ENCODE measurements at regions not wholly inside any gene's neighbourhood (a gene's known extent, or its start where the extent isn't known, plus 50 kb on each side); places are given as distances from the start of the nearest gene placed in this dataset.

DNA sequence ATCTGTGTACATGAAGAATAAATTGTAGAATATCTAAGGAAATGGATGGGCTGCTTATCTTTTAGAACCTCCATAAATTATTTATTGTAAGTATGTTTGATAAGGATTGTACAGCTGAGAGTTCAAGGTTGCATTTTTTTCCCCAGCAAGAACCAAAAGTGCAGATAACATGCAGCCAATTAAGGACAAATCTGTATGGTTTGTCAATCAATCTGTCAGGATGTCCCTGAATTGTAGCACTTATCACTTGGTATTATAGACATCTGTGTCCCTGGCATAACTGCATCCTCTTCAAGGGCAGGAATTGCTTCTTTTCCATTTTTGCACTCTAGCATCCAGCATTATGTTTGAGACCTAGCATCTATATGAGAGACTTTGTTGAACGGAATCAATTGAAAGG, 95.4 kb upstream of the IGFBP7 start:
- Mint-ChIP-seq H3K4me1 (peaks cover 44% of the 10 kb centered on the region), H3K36me3 (ENCODE audit: low read depth) (peaks cover 1% of the 10 kb centered on the region), H3K27ac (no peak overlapping the region), H3K27me3 (ENCODE audit: low read depth, poor library complexity) (peaks cover 7% of the 10 kb centered on the region), H3K9me3 (peaks cover 9% of the 10 kb centered on the region), H3K4me3 (no peak overlapping the region)
- TF ChIP-seq, protein P1, sequence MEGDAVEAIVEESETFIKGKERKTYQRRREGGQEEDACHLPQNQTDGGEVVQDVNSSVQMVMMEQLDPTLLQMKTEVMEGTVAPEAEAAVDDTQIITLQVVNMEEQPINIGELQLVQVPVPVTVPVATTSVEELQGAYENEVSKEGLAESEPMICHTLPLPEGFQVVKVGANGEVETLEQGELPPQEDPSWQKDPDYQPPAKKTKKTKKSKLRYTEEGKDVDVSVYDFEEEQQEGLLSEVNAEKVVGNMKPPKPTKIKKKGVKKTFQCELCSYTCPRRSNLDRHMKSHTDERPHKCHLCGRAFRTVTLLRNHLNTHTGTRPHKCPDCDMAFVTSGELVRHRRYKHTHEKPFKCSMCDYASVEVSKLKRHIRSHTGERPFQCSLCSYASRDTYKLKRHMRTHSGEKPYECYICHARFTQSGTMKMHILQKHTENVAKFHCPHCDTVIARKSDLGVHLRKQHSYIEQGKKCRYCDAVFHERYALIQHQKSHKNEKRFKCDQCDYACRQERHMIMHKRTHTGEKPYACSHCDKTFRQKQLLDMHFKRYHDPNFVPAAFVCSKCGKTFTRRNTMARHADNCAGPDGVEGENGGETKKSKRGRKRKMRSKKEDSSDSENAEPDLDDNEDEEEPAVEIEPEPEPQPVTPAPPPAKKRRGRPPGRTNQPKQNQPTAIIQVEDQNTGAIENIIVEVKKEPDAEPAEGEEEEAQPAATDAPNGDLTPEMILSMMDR (IDR thresholded peaks at IDR 0.05) = no peak
- no peak for DNase-seq

DNA sequence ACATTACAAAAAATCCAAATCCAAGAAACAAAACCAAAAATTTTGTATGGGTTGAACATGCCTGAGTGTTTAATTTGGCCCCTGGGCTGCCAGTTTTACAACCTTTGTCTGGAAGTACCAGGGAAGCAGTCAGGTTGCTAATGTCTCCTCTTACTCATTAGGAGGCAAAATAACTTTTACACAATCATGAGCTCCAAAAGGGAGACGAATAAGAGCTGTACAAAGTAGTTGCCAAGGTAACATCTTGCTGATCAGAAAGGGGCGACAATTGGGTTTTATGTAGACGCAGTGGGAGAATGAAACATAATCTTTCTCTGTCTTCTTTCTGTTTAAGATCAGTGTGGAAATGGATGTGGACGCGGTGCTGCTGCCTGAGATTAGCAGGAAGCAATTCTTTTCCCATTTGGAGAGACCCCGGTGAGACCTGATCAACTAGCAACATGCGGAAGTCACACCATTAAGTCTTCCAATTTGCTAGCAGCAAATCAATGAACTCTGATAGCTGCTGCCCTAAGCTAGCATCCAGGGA, 90.7 kb upstream of the IGFBP7 start:
- TF ChIP-seq, protein P1 (IDR thresholded peaks at IDR 0.05) = no peak
- no peak for DNase-seq
- Mint-ChIP-seq H3K36me3 (ENCODE audit: low read depth) (peaks cover 10% of the 10 kb centered on the region), H3K27me3 (ENCODE audit: low read depth, poor library complexity) (peaks cover 9% of the 10 kb centered on the region), H3K4me3 (peak overlapping the region; percentile 26), H3K4me1 (peaks cover 41% of the 10 kb centered on the region), H3K27ac (peak overlapping the region; percentile 83), H3K9me3 (peaks cover 11% of the 10 kb centered on the region)

DNA sequence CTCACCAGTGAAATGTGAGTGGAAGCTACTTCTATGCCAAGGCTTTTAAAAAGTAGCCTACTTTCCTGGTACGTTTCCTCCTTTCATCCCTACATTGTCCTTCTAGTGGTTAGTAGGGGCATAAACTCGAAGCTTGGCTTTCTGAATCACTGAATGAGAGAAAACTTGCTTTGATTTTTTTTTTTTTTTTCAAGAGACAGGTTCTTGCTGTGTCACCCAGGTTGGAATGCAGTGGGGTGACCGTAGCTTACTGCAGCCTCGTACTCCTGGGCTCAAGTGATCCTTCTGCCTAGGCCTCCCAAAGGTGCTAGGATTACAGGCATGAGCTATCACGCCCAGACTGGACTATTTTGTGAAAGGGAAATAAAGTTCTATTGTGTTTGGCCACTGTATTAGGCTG, 89.1 kb upstream of the IGFBP7 start:
- Mint-ChIP-seq H3K4me3 (no peak overlapping the region), H3K4me1 (peaks cover 39% of the 10 kb centered on the region), H3K36me3 (ENCODE audit: low read depth) (peaks cover 10% of the 10 kb centered on the region), H3K9me3 (peaks cover 16% of the 10 kb centered on the region), H3K27me3 (ENCODE audit: low read depth, poor library complexity) (peaks cover 11% of the 10 kb centered on the region), H3K27ac (no peak overlapping the region)
- TF ChIP-seq, protein P1 (IDR thresholded peaks at IDR 0.05) = no peak
- DNase-seq = no peak

DNA sequence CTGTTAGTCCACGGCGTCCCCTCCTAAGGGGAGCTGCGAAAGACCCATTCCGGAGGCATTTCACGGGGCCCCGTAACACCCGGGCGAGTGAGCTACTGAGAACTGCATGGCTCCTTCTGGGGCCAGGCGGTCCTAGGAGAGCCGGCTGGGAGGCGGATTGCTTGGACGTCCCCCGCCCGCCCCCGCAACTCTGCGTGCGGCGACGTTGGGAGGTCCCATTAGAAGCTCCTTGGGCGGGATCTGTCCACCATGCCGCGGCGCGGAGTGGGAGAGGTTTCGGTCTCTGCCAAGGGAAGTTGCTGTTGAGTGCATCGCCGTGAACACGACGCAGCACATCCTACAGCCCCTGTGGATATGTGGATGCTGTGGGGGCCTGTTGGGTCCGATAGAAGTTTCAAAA, 85.4 kb upstream of the IGFBP7 start:
- no peak overlapping the region for H3K27ac Mint-ChIP-seq
- TF ChIP-seq, protein P1 (IDR thresholded peaks at IDR 0.05) = no peak
- H3K27me3 Mint-ChIP-seq (ENCODE audit: low read depth, poor library complexity) = peaks cover 13% of the 10 kb centered on the region
- H3K4me1 Mint-ChIP-seq = peaks cover 54% of the 10 kb centered on the region
- H3K36me3 Mint-ChIP-seq (ENCODE audit: low read depth) = peaks cover 10% of the 10 kb centered on the region
- H3K4me3 Mint-ChIP-seq = no peak overlapping the region
- DNase-seq = no peak
- H3K9me3 Mint-ChIP-seq = peaks cover 19% of the 10 kb centered on the region

DNA sequence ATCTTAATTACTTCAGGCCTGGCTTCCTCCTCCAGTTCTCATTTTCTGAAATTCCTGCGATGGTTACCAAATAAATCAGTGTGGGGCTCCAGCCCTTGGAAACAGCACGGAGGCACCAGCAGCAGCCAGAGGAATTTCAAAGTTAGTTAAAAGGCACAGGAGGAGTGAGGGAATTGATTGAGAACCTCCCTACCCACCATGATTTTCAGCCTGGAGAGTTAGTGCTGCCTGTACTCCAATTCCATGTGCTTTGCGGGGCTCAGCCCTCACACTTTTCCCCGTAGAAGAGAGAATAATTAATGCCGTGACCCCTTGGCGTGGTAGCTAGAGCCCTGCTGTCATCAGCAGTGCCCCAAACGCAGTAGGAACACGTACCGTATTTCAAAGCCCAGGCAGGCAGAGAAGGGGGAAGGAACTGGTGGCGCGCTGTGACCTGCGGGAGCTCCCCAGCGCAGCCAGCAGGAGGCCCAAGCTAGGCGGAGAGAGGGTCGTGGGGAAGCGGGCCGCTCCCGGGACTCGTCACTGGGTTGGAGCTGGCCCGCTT, 84.0 kb upstream of the IGFBP7 start:
- peaks cover 13% of the 10 kb centered on the region for H3K27me3 Mint-ChIP-seq (ENCODE audit: low read depth, poor library complexity)
- peaks cover 19% of the 10 kb centered on the region for H3K9me3 Mint-ChIP-seq
- H3K27ac Mint-ChIP-seq = peak overlapping the region; percentile 91
- peaks cover 10% of the 10 kb centered on the region for H3K36me3 Mint-ChIP-seq (ENCODE audit: low read depth)
- TF ChIP-seq, protein P1 (IDR thresholded peaks at IDR 0.05) = no peak
- H3K4me1 Mint-ChIP-seq = peaks cover 47% of the 10 kb centered on the region
- peak overlapping the region; percentile 59 for H3K4me3 Mint-ChIP-seq
- peak; percentile 56 for DNase-seq

DNA sequence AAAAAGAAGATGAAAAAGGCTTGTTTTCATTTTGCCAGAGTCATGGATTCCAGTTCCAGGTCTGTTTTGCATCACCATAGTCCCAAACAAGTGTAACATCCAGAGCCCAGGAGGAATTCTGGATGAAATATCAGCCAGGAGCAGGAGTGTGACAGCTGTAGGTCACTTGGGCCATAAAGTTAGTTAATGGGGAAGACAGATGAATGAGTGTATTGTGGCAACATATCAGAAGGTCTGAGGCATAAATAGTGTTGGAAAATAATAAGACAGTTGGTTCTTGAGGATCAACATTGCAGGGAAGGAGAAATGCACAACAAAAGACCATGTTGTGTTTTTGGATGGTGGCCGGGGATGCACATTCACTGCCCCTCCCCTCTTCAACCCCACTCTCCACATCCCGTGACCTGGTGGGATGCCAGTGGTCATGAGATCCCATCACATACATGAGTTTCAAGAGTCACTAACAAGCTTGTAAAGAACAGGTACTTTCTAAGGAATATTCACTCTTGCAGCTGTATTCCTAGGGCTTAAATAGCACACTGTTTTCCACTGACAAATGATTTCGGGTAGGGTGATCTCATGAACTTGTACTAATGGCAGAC, 83.1 kb upstream of the IGFBP7 start:
- peak overlapping the region; percentile 17 for H3K27ac Mint-ChIP-seq
- peaks cover 19% of the 10 kb centered on the region for H3K9me3 Mint-ChIP-seq
- DNase-seq = no peak

More for the DNA sequence above, 83.1 kb upstream of the IGFBP7 start:
- Mint-ChIP-seq H3K36me3 (ENCODE audit: low read depth) (peaks cover 6% of the 10 kb centered on the region), H3K4me3 (peak overlapping the region; percentile 13), H3K4me1 (peaks cover 43% of the 10 kb centered on the region), H3K27me3 (ENCODE audit: low read depth, poor library complexity) (peaks cover 13% of the 10 kb centered on the region)
- TF ChIP-seq, protein P1 (IDR thresholded peaks at IDR 0.05) = no peak
